HEK293T (cell line): ENCODE measurements at regions not wholly inside any gene's neighbourhood (a gene's known extent, or its start where the extent isn't known, plus 50 kb on each side); places are given as distances from the start of the nearest gene placed in this dataset.

ENCODE experiments used
- FOXK2 ChIP-seq: fragments of 450-650 bp; IDR thresholded peaks from 2 replicates; pipeline ENCODE4 v1.6.1; 2016; ENCODE audit warnings: mild to moderate bottlenecking
- SUZ12 ChIP-seq: fragments of 450-650 bp; IDR thresholded peaks from 2 replicates; pipeline ENCODE4 v1.6.1; 2016; ENCODE audit warnings: mild to moderate bottlenecking
- TARDBP ChIP-seq: fragments of 450-650 bp; IDR thresholded peaks from 2 replicates; pipeline ENCODE4 v1.6.1; 2016

GRCh38 chr1:195954848-195955247 is 653.4 kb downstream of the KCNT2 start:
- TF ChIP-seq SUZ12, result no peak
- no peak for TF ChIP-seq TARDBP
- TF ChIP-seq FOXK2, result no peak
